ENCODE measurements at regions not wholly inside any gene's neighbourhood (a gene's known extent, or its start where the extent isn't known, plus 50 kb on each side); places are given as distances from the start of the nearest gene placed in this dataset.

DNA sequence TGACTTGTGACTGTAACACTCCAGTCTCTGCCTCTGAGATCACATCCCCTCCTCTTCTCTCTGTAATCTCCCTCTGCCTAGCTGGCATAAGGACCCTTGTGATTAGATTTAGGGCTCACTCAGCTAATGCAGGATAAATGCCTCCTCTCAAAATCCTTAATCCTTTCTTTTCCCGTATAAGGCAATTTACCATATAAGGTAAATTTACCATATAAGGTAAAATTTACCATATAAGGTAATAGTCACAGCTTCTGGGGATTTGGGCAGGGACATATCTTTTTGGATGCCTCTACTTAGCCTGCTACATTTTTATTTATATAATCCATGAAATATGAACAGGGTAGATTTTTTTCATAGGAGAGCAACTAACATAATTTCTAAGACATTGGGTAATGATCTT is 318.0 kb upstream of the PUM3 start:
- DNase-seq (ENCODE audit: low read depth) = no peak

GRCh38 chr9:3157011-3157410 is 313.1 kb upstream of the PUM3 start:
- no peak for DNase-seq (ENCODE audit: low read depth)

GRCh38 chr9:3151672-3152576 is 308.0 kb upstream of the PUM3 start:
- no peak for DNase-seq (ENCODE audit: low read depth)

GRCh38 chr9:3150074-3150473 is 306.2 kb upstream of the PUM3 start:
- no peak for DNase-seq (ENCODE audit: low read depth)

DNA sequence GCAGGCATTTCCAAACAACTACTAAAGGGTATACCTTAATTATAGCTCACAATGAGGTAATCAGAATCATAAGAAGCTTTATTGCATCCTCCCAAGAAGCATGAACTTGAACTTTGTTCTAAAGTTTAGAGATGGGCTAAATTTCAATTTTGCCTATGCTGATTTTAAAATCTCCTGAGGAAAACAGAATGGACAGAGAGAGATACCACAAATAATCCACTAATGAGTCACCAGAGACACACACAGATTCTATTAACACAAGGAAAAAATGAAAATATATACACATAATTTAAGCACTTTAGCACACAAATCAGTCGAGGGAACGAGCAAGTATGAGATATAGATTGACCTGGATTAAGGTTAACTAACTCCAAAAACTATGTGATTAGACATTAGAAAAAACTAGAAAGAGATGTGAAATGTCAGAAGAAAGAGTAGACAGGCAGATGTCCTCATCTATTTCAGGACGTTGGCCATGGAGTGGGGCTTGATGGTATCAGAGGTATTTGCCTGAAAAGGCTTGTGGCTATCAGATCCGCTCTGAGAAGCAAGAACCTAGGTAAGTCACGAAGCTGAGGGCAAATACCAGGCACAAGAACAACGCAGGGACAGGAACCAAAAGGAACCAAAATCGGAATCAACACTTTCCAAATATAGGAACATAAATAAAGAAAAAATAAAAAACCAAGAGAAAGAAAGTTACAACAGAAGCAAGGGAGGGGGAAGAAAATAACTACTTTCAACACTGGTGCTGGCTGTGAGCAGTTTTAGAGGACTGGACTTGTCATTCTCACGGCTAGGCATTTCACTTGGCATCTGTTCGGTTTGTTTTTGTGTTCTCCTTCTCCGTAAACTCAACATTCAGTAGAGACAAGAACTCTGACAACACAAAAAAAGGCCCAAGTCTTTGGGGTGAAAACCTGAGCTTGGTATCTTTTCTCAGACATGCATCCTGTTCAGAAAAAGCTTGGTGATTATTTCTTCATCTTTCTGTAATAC is 294.6 kb upstream of the PUM3 start:
- peak; percentile 24 for DNase-seq (ENCODE audit: low read depth)

DNA sequence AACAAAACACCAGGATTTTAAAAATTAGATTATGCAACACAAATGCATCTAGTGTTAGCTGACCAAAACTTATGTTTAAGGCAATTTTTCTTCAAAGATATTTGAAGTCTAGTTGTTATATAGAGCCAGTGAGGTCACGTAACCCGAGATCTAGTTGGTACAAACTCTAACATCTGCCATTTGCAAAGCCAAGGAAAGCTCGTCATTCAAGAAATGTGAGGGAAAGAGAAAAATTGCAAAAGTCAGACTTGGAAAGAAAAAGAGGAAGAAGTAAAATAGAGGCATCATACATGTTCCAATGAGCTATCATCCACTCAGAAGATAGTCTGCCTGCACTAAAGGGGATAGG is 293.4 kb upstream of the PUM3 start:
- no peak for DNase-seq (ENCODE audit: low read depth)

- no peak for DNase-seq (ENCODE audit: low read depth)
Observed at GRCh38 chr9:3136686-3137346, 292.9 kb upstream of the PUM3 start.

GRCh38 chr9:3136230-3136629 is 292.3 kb upstream of the PUM3 start:
- DNase-seq (ENCODE audit: low read depth) = no peak

DNA sequence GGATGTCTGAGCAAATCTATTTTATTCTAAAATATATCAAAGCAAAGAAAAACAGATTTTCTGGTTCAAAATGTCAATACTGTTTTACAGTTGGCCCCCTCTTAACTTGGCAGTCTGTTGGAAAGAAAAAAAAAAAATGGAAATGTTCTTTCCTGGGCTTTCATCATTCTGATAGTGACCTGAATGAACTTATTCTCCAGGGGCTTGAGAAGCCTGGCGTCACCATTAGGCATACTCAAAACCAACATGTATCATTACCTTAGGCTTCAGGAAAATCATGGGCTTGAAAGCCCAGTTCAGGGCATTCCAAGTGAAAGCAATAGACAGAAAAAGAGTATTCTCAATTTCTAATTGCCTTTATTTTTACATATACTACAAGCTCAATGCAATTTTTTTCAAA is 283.7 kb upstream of the PUM3 start:
- DNase-seq (ENCODE audit: low read depth) = no peak

DNA sequence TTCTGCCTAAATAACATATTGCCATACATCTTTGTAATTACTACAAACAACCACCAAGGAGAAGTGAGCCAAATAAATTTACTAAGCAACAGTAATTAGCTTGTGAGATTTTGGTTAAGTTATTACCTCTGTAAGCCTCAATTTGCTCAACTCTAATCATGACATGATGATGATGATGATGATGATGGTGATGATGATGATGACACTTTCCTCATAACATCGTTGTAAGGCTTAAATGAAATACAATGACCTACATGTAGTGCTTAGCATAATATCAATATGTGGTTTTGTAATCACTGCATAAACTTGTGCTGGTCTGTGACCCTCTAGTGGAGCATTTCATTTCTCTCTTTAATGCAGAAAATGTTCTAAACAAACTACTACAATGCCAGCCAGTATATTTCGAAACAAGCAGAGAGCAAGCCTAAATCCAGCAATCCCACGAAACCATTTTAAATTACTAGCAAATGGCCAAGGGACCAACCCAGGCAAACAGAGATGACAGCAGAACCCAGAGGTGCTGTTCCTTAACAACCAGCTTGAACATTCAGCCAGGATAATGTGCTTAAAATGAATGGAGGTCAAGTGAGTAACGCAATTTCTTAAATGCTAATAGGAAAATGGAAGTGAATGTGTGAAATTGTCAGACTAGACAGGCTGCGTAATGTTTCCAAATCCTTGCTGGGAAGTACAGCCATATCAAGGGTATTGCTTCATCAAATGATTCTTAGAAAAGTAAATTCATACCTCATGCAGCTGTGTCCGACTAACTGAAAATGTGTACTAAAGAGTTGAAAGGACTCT is 281.9 kb upstream of the PUM3 start:
- no peak for DNase-seq (ENCODE audit: low read depth)

DNA sequence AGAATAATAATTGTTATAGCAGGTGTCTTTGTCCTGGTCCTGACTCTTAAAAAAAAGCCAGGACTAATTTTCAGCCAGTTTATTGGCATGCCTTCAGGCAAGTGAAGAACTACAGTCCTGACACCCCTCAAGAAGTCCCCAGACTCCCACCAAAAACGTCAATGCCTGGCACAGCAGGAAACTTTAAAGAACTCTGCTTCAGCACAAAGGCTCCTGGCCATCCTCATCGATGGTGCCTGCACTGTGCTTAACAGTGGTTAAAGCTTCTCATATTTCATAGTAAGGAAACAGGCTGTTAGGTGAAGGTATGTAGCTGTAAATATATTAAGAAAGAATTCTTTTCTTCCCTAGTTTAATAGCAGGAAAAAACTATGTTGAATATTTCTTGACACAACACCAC is 280.1 kb upstream of the PUM3 start:
- DNase-seq (ENCODE audit: low read depth) = no peak

- DNase-seq (ENCODE audit: low read depth) = peak; percentile 1
Observed at GRCh38 chr9:3118081-3118480, 274.2 kb upstream of the PUM3 start.

- DNase-seq (ENCODE audit: low read depth) = no peak
Observed at GRCh38 chr9:3099646-3100045, 255.8 kb upstream of the PUM3 start.

DNA sequence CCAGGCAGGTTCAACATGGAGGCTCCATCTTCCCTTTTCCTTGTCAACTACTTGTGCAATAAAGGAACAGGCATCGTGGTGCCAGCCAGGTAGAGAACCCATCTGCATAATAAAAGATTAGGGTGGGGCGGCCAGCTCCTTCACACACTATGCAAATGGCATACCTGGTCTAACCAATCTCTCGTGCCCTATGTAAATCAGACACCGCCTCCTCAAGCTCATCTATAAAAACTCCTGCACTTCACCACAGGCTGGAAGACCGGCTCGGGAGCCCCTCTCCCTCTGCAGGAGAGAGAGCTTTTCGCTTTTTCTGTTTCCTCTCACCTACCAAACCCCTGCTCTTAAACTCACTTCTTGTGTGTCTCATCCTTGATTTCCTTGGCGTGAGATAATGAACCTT is 244.3 kb upstream of the PUM3 start:
- no peak for DNase-seq (ENCODE audit: low read depth)

DNA sequence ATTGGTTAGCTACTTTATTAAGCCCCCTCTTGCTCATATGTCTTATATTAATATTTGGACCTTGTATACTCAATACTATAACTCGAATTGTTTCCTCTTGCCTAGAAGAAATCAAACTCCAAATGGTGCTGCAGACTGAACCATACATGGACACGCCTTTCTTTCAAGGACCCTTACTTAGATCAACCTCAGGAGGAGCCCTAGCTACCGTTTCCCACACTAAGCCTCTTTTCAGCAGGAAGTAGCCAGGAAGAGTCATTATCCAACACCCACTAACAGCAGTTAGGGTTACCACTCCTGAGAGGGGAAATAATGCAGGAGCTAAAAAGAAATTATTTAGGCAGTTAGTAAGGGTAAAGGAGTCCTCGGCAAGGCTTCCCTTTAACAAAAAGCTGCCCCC is 243.8 kb upstream of the PUM3 start:
- no peak for DNase-seq (ENCODE audit: low read depth)

DNA sequence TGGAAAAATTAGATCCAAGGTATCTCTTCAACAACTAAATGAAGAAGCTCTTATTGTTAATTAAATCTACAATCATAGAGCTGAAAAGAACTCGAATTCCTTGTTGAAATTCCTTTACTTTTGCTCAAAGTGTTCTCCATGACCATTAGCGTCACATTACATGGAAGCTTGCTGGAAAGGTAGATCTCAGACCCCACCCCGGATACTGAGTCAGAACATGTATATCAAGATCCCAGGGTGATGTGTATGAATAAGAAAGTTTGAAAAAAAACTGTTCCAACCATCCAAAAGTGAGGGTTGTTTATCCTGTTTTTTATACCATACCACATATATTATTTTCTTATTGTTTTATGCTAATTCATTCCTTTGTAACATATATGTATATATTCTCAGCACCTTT is 237.1 kb upstream of the PUM3 start:
- no peak for DNase-seq (ENCODE audit: low read depth)

GRCh38 chr9:3074247-3074646 is 230.4 kb upstream of the PUM3 start:
- DNase-seq (ENCODE audit: low read depth) = peak; percentile 22

GRCh38 chr9:3066591-3066990 is 222.7 kb upstream of the PUM3 start:
- DNase-seq (ENCODE audit: low read depth) = no peak

DNA sequence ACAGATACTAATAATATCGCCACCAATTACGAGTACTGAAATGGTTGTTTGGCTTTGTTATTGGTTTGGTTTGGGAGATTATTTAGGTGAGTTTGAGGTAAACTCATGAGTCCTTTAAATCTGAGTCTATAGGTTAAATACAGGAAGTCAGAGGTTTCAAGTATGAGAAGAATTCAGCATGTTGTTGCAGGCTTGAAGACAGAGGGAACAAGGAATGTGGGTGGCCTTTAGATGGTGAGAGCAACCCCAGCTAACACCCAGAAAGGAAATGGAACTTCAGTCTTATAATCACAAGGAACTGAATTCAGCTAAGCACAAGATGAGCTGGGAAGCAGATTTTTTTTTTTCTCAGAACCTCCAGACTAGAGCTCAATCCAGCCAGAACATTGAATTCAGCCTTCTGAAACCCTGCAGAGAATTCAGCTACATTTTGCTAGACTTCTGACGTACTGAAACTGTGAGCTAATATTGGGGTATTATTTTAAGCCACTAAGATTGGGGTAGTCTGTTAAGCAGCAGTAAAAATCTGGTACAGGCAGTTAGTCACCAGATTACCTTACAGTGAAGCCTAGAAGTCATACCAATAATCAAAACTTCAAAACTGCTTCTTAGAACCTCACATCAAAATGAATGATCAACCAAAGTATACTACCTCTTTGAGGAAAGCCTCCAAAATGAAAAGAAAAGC is 216.0 kb upstream of the PUM3 start:
- peak; percentile 44 for DNase-seq (ENCODE audit: low read depth)

DNA sequence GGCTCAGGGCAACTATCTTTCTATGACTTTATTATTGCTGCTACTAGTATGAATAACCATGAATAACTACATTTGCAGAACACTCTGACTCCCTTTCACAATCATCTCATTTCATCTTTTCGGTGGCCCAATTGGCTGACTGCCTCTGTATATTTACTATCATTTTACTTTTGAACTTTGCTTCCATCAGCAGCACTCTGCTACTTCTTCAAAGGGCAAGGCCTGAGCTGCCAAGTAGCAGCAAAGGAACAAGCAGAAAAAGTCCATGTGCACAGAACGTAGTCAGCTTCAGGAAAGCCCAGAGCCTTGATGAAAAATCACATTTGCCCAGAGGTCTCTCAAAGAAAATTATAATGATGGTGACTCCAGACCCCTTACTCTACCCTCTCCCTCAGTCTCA is 214.5 kb upstream of the PUM3 start:
- peak; percentile 26 for DNase-seq (ENCODE audit: low read depth)

DNA sequence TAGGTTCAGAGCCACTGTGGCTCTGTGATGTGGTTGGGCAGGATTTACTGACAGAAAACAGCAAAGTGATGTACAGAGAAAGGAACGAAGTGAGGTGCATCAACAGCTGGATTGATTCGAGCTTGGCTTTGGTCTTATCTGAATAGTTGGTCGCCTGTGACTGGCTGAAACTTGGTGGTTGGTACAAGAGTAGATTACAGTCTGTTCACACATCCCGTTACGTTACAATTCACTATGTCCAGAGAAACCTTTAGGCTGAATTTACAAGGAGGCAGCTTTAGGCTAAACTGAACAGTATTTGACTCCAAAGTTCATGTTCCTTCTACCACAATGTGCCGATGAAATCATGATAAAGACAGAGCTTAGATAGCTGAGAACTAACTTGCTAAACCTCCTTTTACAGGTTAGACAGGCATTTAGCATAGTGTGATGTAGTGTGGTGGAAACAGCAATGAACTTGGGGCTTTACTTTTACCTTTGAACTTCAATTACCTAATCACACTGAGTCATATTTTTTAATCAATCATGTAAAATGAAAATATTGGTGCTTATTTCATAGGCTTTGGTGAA is 210.2 kb upstream of the PUM3 start:
- DNase-seq (ENCODE audit: low read depth) = no peak

Data from iris pigment epithelial cell (primary cell).